NB4 (cell line): ENCODE measurements at regions not wholly inside any gene's neighbourhood (a gene's known extent, or its start where the extent isn't known, plus 50 kb on each side); places are given as distances from the start of the nearest gene placed in this dataset.

ENCODE experiments used
- MYC ChIP-seq: IDR thresholded peaks from 2 replicates; pipeline ENCODE4 v1.6.1; 2011; ENCODE audit warnings: low read depth, low read length
- POLR2A ChIP-seq: IDR thresholded peaks from 2 replicates; pipeline ENCODE4 v1.6.1; 2011; ENCODE audit warnings: mild to moderate bottlenecking; ENCODE audit not compliant: insufficient read length; ENCODE audit errors: extremely low read depth
- TF ChIP-seq, protein P1 (sequence below): IDR thresholded peaks from one replicate; pipeline ENCODE4 v1.5.1; 2012; ENCODE audit warnings: low read depth, low read length
- TF ChIP-seq, protein P2 (sequence below): IDR thresholded peaks from 2 replicates; pipeline ENCODE4 v1.6.1; 2011; ENCODE audit warnings: low read depth, low read length

DNA sequence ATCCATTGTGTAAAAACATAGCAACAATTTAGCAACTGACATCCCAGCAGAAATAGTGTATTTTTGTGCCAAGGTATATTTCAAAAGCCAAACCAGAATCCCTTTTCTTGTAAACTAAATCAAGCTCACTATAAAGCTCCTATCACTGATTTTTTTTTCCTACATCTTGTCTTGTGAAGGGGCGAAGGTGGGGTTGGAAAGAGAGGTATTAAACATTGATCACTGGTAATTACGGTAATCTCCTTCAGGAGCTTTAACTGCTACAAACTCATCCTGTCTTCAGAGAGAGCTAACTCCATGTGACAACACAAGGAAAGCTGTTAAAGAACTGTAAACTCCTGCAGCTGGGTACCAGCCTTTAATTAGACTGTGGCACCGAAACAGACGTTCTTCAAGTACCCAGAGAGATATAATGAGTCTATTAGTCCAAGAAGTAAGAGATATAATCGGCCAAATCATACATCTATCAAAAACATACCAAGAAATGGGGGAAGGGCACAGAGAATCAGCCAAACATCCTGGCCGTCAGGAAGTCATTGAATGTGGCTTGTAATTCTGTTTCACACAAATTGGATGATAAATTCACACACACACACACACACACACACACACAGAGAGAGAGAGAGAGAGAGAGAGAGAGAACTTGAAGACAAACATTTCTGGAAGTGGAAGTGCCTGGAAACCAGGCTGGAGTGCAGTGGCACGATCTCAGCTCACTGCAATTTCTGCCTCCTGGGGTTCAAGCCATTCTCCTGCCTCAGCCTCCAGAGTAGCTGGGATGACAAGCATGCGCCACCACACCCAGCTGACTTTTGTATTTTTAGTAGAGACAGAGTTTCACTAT, 111.9 kb upstream of the PPARGC1A start:
- TF ChIP-seq, protein P1, sequence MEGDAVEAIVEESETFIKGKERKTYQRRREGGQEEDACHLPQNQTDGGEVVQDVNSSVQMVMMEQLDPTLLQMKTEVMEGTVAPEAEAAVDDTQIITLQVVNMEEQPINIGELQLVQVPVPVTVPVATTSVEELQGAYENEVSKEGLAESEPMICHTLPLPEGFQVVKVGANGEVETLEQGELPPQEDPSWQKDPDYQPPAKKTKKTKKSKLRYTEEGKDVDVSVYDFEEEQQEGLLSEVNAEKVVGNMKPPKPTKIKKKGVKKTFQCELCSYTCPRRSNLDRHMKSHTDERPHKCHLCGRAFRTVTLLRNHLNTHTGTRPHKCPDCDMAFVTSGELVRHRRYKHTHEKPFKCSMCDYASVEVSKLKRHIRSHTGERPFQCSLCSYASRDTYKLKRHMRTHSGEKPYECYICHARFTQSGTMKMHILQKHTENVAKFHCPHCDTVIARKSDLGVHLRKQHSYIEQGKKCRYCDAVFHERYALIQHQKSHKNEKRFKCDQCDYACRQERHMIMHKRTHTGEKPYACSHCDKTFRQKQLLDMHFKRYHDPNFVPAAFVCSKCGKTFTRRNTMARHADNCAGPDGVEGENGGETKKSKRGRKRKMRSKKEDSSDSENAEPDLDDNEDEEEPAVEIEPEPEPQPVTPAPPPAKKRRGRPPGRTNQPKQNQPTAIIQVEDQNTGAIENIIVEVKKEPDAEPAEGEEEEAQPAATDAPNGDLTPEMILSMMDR = no peak
- TF ChIP-seq POLR2A (no peak), MYC (no peak)
- TF ChIP-seq, protein P2, sequence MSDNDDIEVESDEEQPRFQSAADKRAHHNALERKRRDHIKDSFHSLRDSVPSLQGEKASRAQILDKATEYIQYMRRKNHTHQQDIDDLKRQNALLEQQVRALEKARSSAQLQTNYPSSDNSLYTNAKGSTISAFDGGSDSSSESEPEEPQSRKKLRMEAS = no peak
